ENCODE measurements at regions not wholly inside any gene's neighbourhood (a gene's known extent, or its start where the extent isn't known, plus 50 kb on each side); places are given as distances from the start of the nearest gene placed in this dataset.
A peak's percentile ranks its signal among the peaks of the same experiment; 100 is the strongest.

DNA sequence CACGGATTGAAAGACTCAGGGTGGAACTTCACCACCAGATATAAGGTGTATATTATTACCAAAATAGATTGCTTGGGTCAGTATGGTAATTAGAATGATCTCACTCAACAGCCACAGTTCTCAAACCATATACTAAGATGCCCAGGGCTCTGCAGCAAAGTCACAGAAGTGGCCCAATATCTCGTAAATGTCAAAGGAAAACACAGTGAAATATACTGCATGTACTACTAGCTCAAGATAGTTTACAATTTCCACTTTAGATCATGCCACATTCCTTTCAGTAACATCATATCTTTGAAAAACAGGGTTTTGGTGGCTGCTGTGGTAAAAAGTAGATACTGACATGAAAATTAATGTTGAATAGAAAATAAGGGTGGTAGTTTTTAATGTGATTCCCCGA lies 180.3 kb upstream of the ATP1B1 start:
- Histone ChIP-seq H3K27me3 (no peaks in the 10 kb centered on the region), H3K36me3 (no peaks in the 10 kb centered on the region), H3K4me3 (no peak overlapping the region), H3K9me3 (no peaks in the 10 kb centered on the region), H3K27ac (no peak overlapping the region), H3K4me1 (peaks cover 0 to 6% (median 0%) of the 10 kb centered on the region in 4 donors)
- in situ Hi-C loops (cut with MboI; ENCODE audit: low pct_ligation_motif_present in 1 of 4, low pct_unique_long_range_greater_than_20kb in 1 of 4, low sequenced_read_pairs in 3 of 4): no loop called here
- WGBS, 2 donors (ENCODE audit: low coverage in 1 of 2): 82 to 84% methylated on average over 3 of the region's 3 CpGs
- TF ChIP-seq POLR2AphosphoS5 (IDR thresholded peaks at IDR 0.05) (no peak), EP300 (IDR thresholded peaks at IDR 0.05; ENCODE audit: low read depth) (no peak)
- TF ChIP-seq, protein P1, sequence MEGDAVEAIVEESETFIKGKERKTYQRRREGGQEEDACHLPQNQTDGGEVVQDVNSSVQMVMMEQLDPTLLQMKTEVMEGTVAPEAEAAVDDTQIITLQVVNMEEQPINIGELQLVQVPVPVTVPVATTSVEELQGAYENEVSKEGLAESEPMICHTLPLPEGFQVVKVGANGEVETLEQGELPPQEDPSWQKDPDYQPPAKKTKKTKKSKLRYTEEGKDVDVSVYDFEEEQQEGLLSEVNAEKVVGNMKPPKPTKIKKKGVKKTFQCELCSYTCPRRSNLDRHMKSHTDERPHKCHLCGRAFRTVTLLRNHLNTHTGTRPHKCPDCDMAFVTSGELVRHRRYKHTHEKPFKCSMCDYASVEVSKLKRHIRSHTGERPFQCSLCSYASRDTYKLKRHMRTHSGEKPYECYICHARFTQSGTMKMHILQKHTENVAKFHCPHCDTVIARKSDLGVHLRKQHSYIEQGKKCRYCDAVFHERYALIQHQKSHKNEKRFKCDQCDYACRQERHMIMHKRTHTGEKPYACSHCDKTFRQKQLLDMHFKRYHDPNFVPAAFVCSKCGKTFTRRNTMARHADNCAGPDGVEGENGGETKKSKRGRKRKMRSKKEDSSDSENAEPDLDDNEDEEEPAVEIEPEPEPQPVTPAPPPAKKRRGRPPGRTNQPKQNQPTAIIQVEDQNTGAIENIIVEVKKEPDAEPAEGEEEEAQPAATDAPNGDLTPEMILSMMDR (IDR thresholded peaks at IDR 0.05): no peak
- no peak for DNase-seq
- intact Hi-C loops (cut with DNase I; ENCODE audit: low total_unique reads): no loop called here

DNA sequence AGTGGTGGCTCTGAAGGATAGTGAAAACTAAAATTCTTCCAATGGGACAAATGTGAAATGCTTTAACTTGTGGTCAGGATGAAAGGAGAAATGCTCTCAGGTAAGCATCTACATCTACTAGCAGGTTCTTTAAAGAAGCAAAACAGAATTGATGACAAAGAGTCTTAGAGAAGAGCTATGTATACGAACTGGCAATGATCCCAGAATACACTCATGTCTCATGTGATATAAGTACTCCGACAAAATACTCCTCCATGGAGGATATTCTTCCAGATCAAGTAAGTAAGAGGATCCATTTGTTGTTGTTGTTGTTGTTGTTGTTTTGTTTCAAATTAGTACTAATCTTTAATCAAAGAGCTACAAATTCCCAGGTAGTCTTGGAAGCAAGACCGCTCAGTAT lies 174.0 kb upstream of the ATP1B1 start:
- no peaks in the 10 kb centered on the region for H3K27me3 ChIP-seq
- intact Hi-C loops (cut with DNase I; ENCODE audit: low total_unique reads): no loop called here
- TF ChIP-seq EP300 (IDR thresholded peaks at IDR 0.05; ENCODE audit: low read depth) (no peak), POLR2AphosphoS5 (IDR thresholded peaks at IDR 0.05) (no peak), POLR2A (IDR thresholded peaks at IDR 0.05) (no peak)
- TF ChIP-seq, protein P1 (IDR thresholded peaks at IDR 0.05): no peak
- H3K4me1 ChIP-seq: no peaks in the 10 kb centered on the region
- 87 to 91% methylated on average over 3 of the region's 3 CpGs for WGBS, 2 donors (ENCODE audit: low coverage in 1 of 2)
- H3K36me3 ChIP-seq: no peaks in the 10 kb centered on the region
- in situ Hi-C loops (cut with MboI; ENCODE audit: low pct_ligation_motif_present in 1 of 4, low pct_unique_long_range_greater_than_20kb in 1 of 4, low sequenced_read_pairs in 3 of 4): no loop called here
- no peak for DNase-seq
- no peak overlapping the region for H3K4me3 ChIP-seq
- H3K27ac ChIP-seq: no peak overlapping the region
- H3K9me3 ChIP-seq: no peaks in the 10 kb centered on the region

DNA sequence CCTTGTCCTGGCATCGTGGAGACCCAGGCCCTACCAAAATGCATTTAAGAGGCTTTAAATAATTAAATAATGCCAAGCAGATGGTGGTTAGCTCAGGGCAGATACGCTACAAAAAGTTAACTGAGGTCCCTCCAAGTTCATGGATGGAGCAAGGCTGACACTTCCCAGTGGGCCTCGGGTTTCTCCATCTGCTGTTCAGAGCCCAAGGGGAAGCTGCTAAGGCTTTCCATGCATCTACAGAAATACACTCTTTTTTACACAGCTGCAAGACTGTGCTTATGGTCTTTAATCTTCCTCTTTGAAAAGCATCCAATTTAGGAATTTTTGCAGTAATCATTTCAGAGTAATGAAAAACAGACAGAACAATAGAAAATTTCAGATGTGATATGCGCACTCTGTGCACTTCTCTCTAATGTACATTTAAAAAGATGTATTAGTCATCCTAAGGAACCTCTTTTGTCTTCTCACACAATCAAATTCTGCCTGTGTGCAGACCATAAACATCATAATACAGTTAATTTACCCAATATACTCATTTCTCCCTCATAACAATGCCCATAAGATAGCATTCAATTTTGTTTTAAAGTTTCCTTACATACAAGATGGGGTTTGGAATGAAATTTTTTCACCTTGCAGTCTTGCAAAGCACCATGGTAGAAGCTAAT lies 173.2 kb upstream of the ATP1B1 start:
- Histone ChIP-seq H3K4me1 (no peaks in the 10 kb centered on the region), H3K36me3 (no peaks in the 10 kb centered on the region), H3K9me3 (no peaks in the 10 kb centered on the region), H3K27ac (no peak overlapping the region), H3K27me3 (no peaks in the 10 kb centered on the region), H3K4me3 (no peak overlapping the region)
- 84 to 94% methylated on average over 2 to 4 of the region's 4 CpGs for WGBS, 2 donors (ENCODE audit: low coverage in 1 of 2)
- no peak for DNase-seq
- in situ Hi-C loops (cut with MboI; ENCODE audit: low pct_ligation_motif_present in 1 of 4, low pct_unique_long_range_greater_than_20kb in 1 of 4, low sequenced_read_pairs in 3 of 4): no loop called here
- TF ChIP-seq POLR2AphosphoS5 (IDR thresholded peaks at IDR 0.05) (no peak), EP300 (IDR thresholded peaks at IDR 0.05; ENCODE audit: low read depth) (no peak), POLR2A (IDR thresholded peaks at IDR 0.05) (no peak)
- TF ChIP-seq, protein P1 (IDR thresholded peaks at IDR 0.05): no peak
- intact Hi-C loops (cut with DNase I; ENCODE audit: low total_unique reads): no loop called here

DNA sequence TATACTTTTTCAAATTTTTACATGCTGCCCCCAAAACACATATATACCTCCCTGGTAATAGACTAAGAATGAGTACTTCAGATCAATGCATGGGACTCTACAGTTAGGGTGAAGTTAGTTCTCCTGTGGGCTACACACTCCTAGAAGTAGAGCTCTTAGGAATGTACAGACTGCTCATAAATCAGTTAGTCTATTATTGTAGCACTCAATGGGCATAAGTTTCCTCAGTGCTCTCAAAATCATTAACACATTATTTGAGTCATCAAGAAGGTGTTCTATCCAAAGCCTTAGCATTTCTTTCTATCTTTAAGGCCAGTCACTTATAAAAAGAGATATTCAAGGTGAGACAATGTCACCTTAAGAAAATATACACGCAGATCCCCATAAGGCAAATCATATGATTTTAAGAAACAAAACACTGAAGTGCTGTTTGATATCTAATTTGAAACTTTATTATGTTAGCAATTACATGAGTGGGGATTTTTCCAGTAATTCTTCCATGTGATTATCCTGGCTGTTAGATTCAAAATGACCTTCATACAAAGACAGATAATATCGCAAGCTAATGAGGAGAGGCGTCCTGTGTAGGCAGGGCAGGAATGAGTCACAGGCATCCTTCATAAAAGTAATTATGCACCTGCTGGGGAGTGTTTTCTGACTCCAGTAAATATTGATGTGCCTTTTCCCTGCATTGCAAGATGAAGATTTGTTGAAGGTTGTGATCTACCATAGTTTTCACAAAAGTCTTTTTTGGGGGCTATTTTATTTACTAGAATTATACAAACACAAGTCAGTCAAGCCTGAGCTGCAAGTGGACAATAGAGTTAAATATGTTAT lies 167.2 kb upstream of the ATP1B1 start:
- WGBS, 2 donors (ENCODE audit: low coverage in 1 of 2): 21 to 64% methylated on average over 3 of the region's 3 CpGs
- Histone ChIP-seq H3K4me3 (no peak overlapping the region), H3K27me3 (no peaks in the 10 kb centered on the region), H3K27ac (peak overlapping the region in 2 of 4 donors; percentile 14 to 24), H3K36me3 (no peaks in the 10 kb centered on the region), H3K9me3 (no peaks in the 10 kb centered on the region), H3K4me1 (peaks cover 0 to 4% (median 0%) of the 10 kb centered on the region in 4 donors)
- DNase-seq: no peak
- intact Hi-C loops (cut with DNase I; ENCODE audit: low total_unique reads): no loop called here
- in situ Hi-C loops (cut with MboI; ENCODE audit: low pct_ligation_motif_present in 1 of 4, low pct_unique_long_range_greater_than_20kb in 1 of 4, low sequenced_read_pairs in 3 of 4): no loop called here
- TF ChIP-seq, protein P1 (IDR thresholded peaks at IDR 0.05): no peak
- TF ChIP-seq POLR2AphosphoS5 (IDR thresholded peaks at IDR 0.05): peak in 1 of 3 donors; percentile 16

Data from transverse colon (tissue), 4 donors.